GM18520 (cell line): ENCODE measurements at regions not wholly inside any gene's neighbourhood (a gene's known extent, or its start where the extent isn't known, plus 50 kb on each side); places are given as distances from the start of the nearest gene placed in this dataset.
"Not testable (repeated sequence)": the region's sequence is repeated elsewhere in the genome, so short reads cannot be mapped to it uniquely, and the experiment has no call there.

ENCODE experiments used
- ATAC-seq: cut with Tn5 transposase; IDR thresholded peaks from one replicate; pipeline ENCODE4 v1.9.1; 2021; ENCODE audit not compliant: unreplicated experiment

DNA sequence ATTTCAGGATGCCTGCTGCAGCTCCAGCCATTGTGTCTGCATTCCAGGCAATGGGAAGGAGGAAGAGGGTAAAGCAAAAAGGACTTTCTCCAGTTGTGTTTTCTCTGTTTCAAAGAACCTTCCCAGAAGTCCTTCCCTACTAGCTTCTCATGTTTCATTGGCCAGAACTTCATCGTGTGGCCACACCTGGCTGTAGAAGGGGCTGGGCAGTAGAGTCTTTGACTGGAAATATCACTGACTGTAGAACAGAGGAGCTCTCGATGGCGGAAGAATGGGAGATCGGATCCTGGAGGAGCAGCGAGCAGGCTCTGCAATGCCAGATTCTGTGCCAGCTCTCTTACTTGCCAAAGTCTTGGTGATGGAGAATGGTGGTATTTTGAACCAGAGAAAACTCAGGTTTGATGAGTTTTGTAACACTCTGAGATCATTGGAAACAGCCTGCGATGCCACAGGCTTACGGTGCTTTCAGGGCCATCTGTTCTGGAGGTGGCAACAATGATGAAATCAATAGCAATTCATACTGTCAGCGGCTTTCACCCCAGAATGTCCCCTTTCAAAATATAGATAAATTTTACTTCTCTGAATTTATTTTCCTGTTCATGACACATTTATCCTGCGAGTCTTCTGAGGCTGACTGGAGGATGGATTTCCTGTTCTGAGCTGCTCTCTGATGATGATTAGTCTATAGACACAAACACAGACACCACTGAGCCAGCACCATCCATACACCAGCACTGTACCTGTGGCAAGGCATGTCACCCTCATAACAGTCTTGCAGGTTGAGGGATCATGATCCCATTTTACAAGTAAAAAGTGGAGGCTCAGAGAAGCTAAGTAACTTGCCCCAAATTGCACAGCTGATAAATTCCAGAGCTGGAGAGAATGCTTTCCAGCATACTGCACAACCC lies 204.2 kb downstream of the EMX2 start:
- no peak for ATAC-seq

DNA sequence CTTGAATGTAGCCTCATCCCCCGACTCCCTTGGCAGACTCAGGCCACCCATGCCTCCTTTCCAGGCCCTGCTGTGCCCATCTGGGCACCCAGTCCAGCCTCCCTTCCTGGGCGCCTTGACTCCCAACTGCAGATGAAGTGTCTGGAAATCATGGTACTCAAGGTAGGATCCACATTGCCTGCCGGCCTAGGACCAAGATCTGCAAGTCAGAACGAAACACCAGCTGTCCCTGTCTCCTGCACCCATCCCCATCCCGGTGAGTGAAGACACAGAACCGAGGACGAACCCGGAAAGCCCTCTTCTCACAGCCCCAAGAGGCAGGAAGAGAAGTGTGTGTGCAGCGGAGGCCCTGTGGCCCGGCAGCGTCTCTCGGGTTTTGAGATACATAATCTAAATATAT lies 205.1 kb downstream of the EMX2 start:
- no peak for ATAC-seq

GRCh38 chr10:117748058-117748457 lies 205.5 kb downstream of the EMX2 start:
- ATAC-seq: no peak

GRCh38 chr10:117750616-117751015 lies 208.1 kb downstream of the EMX2 start:
- ATAC-seq: no peak

DNA sequence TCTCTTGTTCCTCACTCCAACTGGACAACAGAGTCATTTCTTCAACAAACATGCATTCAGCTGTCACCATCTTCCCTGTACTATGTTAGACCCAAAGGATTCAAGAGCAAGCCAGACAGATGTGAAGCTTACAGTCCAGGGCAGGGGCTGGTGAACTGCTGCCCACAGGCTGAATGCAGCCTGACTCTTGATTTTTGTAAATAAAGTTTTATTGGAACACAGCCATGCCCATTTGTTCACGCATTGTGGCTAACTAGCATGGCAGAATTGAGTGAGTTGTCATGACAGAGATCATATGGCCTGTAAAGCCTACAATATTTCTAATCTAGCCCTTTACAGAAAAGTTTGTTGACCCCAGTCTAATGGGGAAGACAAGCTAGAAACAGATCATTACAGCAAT lies 208.7 kb downstream of the EMX2 start:
- ATAC-seq: no peak

- ATAC-seq: no peak
These were observed 209.6 kb downstream of the EMX2 start for GRCh38 chr10:117752103-117752502.

GRCh38 chr10:117754770-117755658 lies 212.5 kb downstream of the EMX2 start:
- no peak for ATAC-seq

GRCh38 chr10:117755659-117756014 lies 213.1 kb downstream of the EMX2 start:
- ATAC-seq: no peak

DNA sequence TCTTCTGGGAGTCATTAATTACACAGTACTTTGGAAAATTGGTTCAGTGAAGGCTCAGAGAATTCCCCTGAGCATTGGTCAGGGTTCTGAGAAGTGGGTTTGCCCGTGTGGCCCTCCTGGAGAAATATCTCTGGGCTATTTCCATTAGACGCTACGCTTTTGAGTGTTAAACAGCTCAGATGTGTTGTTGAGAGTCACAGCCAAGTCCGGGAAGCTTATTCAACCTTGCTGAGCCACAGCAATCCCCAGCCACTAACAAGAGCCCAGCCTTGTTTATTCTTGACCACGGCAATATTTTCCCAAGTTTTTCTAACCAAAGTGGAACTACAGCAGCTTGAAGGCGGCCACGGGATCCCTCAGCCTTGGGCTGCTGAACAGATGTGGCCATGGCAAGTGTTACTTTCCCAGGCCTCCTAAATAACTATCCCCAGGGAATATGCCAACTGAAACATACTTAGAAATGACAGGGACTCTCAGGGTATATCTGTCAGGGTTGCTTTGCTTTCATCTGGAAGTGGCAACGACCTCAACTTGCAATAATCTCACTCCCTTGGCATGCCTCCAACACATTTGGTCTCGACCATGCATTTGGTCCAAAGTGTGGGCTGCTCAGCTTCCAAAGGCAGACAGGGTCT lies 214.7 kb downstream of the EMX2 start:
- ATAC-seq: no peak

DNA sequence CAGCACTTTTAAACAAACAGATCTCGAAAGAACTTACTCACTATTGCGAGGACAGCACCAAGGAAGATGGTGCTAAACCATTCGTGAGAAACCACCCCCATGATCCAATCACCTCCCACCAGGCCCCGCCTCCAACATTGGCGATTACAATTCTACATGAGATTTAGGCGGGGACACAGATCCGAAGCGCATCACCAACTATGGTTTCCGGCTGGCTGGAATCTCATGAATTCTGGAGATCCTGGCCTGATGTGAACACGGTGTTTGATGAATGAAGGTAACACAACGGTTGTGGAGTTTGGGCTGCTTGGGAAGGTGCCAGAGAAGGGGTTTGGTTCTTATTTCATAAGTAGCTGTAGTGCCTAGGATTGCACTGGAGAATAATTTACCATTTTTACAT lies 216.7 kb downstream of the EMX2 start:
- ATAC-seq: no peak

- no peak for ATAC-seq
These were observed 219.1 kb downstream of the EMX2 start for GRCh38 chr10:117761695-117762094.

DNA sequence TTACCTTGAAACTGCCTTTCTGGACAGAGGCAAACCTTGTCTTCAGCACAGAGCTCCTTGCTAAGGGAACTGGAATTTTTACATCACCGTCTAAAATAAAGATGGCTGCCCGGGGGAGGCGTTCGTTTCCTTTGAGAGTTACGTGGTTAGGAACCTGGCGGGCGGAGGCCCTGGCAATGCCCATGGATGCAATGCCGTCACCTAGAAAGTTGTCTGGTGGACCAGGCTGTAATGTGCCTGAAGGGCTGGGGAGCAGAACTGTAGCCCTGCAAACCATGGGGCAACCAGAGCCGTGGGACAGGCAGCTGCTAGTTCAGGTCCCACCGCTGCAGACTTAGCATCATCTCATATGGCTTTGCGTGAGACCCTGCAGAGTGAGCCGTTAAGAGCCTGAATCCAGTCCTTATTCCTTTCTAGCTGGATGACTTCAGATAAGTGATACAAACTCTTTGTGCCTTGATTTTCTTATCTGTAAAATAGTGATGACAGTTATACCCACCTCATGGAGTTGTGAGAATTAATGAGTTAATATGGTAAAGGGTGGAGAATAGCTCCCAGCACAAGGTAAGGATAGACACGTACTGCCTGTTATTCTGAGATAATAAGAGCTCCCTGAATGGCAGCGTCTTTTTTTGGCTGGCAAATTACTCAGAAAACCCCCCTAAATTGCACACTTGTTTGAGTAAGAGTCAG lies 219.7 kb downstream of the EMX2 start:
- ATAC-seq: no peak

DNA sequence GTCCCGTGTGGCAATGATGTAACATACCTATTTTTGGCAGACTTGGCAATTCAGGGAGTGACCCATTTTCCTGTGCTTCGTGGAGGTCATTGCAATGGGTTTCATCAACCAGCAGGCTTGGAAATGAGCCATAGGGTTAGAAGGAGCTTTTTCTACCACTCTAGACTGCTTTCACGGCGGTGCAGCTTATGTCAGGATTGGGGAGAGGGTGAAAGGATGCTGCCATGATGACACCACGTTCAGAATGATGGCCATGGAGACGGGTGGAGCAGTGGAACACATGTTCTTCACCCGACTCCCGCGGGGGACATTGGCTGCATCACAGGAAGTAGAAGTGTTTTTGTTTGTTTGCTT lies 220.2 kb downstream of the EMX2 start:
- no peak for ATAC-seq

DNA sequence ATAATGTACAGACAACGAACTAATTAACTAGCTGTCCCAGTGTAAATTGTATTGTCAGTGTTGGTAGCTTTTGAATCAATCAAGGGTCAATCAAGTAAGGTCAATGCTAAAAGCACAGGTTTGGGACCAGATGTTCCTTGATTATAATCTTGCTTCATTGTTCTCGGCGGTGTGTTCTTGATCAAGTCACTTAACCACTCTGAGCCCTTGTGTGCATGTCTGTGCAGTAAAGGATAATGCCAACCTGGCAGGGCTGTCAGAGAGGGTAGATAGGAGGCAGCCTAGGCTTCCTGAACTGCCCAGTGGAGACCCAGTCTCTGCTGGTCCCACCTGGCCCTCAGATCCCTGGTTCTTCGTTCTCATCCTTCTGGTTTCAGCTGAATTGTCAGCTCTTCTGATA lies 221.0 kb downstream of the EMX2 start:
- ATAC-seq: no peak

GRCh38 chr10:117768333-117769042 lies 225.9 kb downstream of the EMX2 start:
- no peak for ATAC-seq

DNA sequence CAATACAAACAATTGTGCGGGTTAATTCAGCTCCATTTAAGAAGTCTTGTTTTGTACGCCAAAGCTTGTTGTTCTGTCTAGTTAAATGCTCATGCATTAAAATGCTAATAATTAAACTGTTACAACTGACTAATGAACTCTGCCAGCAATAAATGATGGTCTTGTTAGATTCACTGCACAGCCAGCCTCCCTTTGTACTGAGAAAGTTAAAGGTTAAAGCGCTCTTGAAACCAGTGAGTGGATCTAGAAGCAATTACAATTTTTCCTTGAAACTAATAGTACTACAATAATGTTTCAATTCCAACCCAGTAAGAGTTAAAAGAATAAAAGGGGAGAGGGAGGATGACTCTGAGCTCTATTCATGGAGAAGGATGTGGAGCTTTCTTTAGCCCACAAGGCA lies 233.0 kb downstream of the EMX2 start:
- ATAC-seq: no peak

DNA sequence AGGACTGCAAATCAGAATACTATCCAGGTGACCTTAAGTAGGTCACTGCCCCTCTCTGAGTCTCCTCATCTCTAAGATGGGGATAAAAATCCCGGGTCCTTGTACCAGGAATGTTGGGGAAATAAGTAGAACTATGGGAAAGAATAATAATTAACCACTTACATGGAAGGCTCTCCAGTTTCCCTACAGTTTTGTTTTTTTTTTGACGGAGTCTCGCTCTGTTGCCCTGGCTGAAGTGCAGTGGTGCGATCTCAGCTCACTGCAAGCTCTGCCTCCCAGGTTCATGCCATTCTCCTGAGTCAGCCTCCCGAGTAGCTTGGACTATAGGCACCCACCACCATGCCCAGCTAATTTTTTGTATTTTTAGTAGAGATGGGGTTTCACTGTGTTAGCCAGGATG lies 234.7 kb downstream of the EMX2 start:
- not testable (repeated sequence) for ATAC-seq

DNA sequence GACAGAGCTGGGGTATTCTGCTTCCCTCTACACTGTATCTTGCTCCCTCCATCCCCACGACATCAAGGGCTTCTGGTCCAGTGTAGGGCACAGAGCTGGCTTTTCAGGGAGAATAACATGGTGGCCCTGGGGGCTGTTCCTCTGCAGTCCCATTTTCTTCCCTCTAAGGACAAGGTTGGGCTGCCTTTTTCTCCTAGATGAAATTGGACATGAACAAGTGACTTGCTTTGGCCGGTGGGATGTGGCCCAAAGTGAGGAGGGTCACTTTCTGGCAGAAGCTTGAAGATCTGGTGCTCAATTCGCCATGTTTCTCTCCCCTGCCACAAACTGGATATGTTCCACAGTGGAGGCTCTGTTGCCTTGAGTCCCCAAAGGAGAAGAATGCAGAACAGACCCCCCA lies 235.7 kb downstream of the EMX2 start:
- ATAC-seq: no peak

- ATAC-seq: no peak
These were observed 237.9 kb downstream of the EMX2 start for GRCh38 chr10:117780411-117780810.

- no peak for ATAC-seq
These were observed 238.8 kb downstream of the EMX2 start for GRCh38 chr10:117781216-117781831.
